AG04449 (cell line): ENCODE measurements at regions not wholly inside any gene's neighbourhood (a gene's known extent, or its start where the extent isn't known, plus 50 kb on each side); places are given as distances from the start of the nearest gene placed in this dataset.
"Not testable (repeated sequence)": the region's sequence is repeated elsewhere in the genome, so short reads cannot be mapped to it uniquely, and the experiment has no call there.

Experiments
- CTCF ChIA-PET: fragments of 350-600 bp; formaldehyde crosslinking; extraction: SDS; loops from one replicate; lab custom pipeline; 2021; ENCODE audit warnings: antibody characterized with exemption; lab: Yijun Ruan, JAX
- POLR2A ChIA-PET: fragments of 400-600, 350-600 bp; formaldehyde crosslinking; extraction: SDS; loops from one replicate; lab custom pipeline; 2020; ENCODE audit warnings: antibody characterized with exemption, inconsistent platforms; lab: Yijun Ruan, JAX
- DNase-seq: peaks from one replicate; pipeline ENCODE4 v3.0.0-alpha.2; 2010; ENCODE audit warnings: low read depth, low spot score
- H3K4me3 ChIP-seq: 2 replicates; pipeline ENCODE4 v1.5.1; 2011; ENCODE audit warnings: low read depth, mild to moderate bottlenecking, control low read depth, low read length
- TF ChIP-seq, protein P1 (sequence below): IDR thresholded peaks from one replicate; pipeline ENCODE4 v1.5.1; 2011; ENCODE audit warnings: mild to moderate bottlenecking, moderate library complexity, low read length, control low read depth, inconsistent platforms; ENCODE audit not compliant: insufficient read depth; ENCODE audit errors: missing control alignments

DNA sequence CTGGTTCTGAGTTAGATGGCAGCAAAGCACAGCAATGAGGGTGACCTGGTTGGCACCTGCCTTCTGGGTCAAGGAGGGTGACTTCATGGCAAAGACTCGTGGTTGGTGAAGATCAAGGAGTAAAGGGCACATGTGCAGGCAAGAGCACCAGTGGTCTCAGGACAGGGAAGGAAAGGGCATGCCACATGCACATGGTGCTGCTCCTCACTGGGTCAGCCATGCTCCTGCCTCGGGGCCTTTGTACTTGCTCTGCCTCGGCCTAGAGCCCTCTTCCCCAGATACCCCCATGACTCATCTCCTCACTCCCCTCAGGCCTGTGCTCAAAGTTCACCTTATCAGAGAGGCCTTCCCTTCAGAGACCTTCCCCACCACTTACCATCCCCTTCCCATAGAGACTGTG, 106.7 kb upstream of the KDM7A start:
- ChIA-PET POLR2A (no interaction called here), CTCF (no interaction called here)
- H3K4me3 ChIP-seq: no peak overlapping the region
- TF ChIP-seq, protein P1, sequence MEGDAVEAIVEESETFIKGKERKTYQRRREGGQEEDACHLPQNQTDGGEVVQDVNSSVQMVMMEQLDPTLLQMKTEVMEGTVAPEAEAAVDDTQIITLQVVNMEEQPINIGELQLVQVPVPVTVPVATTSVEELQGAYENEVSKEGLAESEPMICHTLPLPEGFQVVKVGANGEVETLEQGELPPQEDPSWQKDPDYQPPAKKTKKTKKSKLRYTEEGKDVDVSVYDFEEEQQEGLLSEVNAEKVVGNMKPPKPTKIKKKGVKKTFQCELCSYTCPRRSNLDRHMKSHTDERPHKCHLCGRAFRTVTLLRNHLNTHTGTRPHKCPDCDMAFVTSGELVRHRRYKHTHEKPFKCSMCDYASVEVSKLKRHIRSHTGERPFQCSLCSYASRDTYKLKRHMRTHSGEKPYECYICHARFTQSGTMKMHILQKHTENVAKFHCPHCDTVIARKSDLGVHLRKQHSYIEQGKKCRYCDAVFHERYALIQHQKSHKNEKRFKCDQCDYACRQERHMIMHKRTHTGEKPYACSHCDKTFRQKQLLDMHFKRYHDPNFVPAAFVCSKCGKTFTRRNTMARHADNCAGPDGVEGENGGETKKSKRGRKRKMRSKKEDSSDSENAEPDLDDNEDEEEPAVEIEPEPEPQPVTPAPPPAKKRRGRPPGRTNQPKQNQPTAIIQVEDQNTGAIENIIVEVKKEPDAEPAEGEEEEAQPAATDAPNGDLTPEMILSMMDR: no peak
- DNase-seq: no peak

DNA sequence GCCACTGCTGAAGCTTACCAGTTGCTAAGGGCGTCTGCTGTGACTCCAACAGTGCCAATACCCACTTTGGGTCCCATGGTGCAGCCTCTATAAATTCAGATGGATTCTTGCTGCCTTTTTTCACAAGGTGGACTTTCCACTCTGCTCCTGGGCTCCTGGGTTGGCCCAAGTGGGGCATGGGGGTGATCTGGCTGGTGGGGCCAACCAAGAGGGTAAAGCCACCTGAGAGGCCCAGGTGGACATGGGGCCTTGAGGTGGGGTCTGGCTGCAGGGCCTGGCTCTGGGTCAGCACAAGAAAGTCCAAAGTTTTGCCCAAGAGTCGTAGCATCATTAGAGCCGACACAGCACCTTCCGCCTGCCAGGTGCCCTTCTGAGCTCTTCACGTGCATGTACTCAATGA, 105.2 kb upstream of the KDM7A start:
- DNase-seq: no peak
- POLR2A ChIA-PET: no interaction called here
- TF ChIP-seq, protein P1: no peak
- no peak overlapping the region for H3K4me3 ChIP-seq
- CTCF ChIA-PET: no interaction called here

DNA sequence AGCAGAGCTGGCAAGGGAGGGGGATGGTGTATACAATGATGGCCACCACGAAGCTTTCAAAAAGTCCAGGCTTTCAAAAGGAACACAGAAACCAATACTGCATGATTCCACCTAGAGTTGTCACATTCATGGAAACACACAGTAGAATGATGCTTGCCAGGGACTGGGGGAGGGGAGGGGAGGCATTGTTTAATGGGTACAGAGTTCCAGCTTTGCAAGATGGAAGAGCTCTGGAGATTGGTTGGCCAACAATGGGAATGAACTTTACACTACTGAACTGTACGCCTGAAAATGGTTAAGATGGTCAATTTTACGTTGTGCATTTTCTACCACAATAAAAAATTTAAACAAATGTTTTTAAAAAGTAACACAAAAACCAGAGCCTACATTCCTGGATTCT, 104.5 kb upstream of the KDM7A start:
- CTCF ChIA-PET: no interaction called here
- TF ChIP-seq, protein P1: no peak

DNA sequence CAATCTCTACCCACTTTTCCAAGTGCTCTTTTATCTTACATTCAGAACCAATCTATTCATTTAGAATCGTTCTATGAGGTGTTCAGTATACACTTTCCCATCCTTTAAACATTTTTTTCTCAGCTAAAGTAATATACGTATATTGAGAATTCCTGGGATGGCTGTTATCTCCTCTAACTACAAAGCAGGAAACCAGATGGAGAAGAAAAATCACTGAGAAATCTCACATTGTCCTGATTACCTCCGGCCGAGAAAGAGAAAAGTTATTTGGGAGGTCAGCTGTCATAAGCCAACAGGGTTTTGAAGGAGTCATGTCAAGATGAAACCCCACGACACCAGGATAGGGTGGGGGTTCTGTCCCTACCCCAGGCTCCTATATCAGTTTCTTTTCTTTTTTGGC, 99.2 kb upstream of the KDM7A start:
- DNase-seq: no peak
- ChIA-PET CTCF (interaction anchor here (0.7 kb wide), 1 partner anchor 51 kb away, joined by 3 read pairs; no protein-coding TSS in a partner anchor), POLR2A (no interaction called here)
- TF ChIP-seq, protein P1: no peak
- no peak overlapping the region for H3K4me3 ChIP-seq

More for the DNA sequence above, 104.5 kb upstream of the KDM7A start:
- POLR2A ChIA-PET: no interaction called here
- no peak for DNase-seq
- H3K4me3 ChIP-seq: no peak overlapping the region

DNA sequence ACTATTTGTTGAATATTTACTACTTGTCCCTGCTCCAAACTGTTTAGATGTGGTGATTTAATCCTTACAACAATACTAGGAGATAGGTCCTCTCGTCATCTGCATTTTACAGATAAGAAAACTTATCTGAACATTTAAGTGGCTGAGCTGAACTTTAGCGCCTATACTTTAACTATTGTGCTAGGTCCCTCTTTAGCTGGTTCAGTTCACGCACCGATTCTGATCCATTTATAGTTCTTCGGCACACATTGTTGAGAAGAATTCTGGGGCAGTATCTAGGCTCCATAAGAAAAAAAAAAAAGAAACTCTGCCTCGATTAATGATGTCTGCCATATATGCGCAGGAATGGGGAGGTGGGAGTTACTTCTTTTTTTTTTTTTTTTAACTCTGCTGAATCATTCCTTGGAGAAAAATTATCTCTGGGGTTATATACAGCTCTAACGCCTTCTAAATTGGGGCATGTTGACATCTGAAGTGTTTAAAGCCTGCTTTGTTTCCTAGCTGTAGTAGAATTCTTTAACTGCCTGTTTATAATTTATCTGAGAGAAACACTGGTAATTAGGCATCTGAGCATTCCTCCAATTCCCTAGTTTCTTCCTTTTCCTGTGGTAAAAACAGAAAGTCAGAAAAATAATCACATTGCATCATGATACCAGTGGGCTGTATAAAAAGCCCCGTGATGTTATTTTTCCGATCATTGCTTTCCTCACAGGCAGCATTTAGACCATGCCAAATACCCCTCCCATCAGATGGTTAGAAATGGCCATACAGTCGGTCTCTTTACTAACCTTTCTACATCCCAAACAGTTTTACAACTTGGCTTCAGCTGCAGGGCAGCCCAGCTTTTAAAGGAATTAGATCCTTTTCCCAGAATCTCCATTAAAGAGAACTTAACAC, 98.5 kb upstream of the KDM7A start:
- DNase-seq: no peak
- TF ChIP-seq, protein P1: no peak
- ChIA-PET CTCF (interaction anchor here (0.7 to 1.4 kb wide), 3 partner anchors 12 to 51 kb away, joined by 3 to 4 read pairs (median 3); no protein-coding TSS in a partner anchor), POLR2A (no interaction called here)
- H3K4me3 ChIP-seq: no peak overlapping the region

DNA sequence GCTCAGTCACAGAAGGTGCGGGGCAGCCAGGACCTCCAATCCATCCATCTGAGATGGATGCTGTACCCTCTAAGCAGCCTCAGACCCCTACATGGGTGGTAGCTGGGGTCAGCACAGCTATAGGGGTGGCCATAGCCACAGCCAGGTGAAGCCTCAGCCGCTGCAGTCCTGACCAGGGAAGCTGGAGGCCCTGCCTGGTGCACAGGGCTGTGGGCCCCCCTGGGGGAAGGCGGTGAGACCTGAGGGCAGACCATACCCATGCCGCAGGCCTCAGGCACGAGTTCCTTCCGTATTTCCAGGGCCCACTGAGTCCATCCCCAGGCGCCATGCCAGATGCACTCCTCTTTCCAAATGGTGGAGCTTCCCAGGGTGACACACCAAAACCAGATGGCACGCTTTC, 96.6 kb upstream of the KDM7A start:
- TF ChIP-seq, protein P1: no peak
- H3K4me3 ChIP-seq: no peak overlapping the region
- POLR2A ChIA-PET: no interaction called here
- no peak for DNase-seq
- CTCF ChIA-PET: no interaction called here

DNA sequence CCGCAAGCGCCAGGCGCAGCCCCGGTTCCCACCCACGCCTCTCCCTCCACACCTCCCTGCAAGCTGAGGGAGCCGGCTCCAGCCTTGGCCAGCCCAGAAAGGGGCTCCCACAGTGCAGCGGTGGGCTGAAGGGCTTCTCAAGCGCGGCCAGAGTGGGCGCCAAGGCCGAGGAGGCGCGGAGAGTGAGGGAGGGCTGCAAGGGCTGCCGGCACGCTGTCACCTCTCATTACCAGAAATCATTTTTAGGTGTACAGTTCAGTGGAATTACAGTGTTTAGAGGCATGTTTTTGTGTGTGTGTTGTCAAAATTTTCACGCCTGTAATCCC, 94.8 kb upstream of the KDM7A start:
- DNase-seq, POLR2A ChIA-PET, H3K4me3 ChIP-seq, CTCF ChIA-PET: not testable (repeated sequence)
